Astrocyte (in vitro differentiated cells and primary cell): ENCODE measurements at regions not wholly inside any gene's neighbourhood (a gene's known extent, or its start where the extent isn't known, plus 50 kb on each side); places are given as distances from the start of the nearest gene placed in this dataset.

ENCODE experiments used
- DNase-seq: peaks from one replicate; pipeline ENCODE4 v3.0.0-alpha.2; 2010; ENCODE audit warnings: low read depth
- FAIRE-seq: peaks from 2 replicates; lab custom pipeline; 2011; peaks lifted over from hg19 to GRCh38; lab: Jason Lieb, UNC
- H2AFZ ChIP-seq: 2 replicates; pipeline ENCODE4 v1.6.0; 2012; ENCODE audit warnings: low read depth, low read length, inconsistent platforms
- H3K27ac ChIP-seq: 2 replicates; pipeline ENCODE4 v1.5.1; 2011; ENCODE audit warnings: low read depth, low read length, inconsistent platforms
- H3K27me3 ChIP-seq: 2 replicates; pipeline ENCODE4 v1.6.0; 2011; ENCODE audit warnings: low read length, inconsistent platforms; ENCODE audit not compliant: insufficient read depth
- H3K36me3 ChIP-seq: 2 replicates; pipeline ENCODE4 v1.5.1; 2011; ENCODE audit warnings: low read length, inconsistent platforms; ENCODE audit not compliant: insufficient read depth
- H3K4me1 ChIP-seq: 2 replicates; pipeline ENCODE4 v1.5.1; 2011; ENCODE audit warnings: low read length, inconsistent platforms; ENCODE audit not compliant: insufficient read depth
- H3K4me2 ChIP-seq: 2 replicates; pipeline ENCODE4 v1.6.0; 2012; ENCODE audit warnings: low read length, inconsistent platforms
- H3K4me3 ChIP-seq: 2 replicates; pipeline ENCODE4 v1.5.1; 2011; ENCODE audit warnings: low read depth, mild to moderate bottlenecking, low read length, inconsistent platforms; ENCODE audit not compliant: insufficient read depth
- H3K79me2 ChIP-seq: 2 replicates; pipeline ENCODE4 v1.6.0; 2012; ENCODE audit warnings: mild to moderate bottlenecking, low read length, inconsistent platforms; ENCODE audit not compliant: insufficient read depth
- H3K9ac ChIP-seq: 2 replicates; pipeline ENCODE4 v1.6.0; 2012; ENCODE audit warnings: mild to moderate bottlenecking, low read length, inconsistent platforms
- H3K9me3 ChIP-seq: 2 replicates; pipeline ENCODE4 v1.5.1; 2012; ENCODE audit warnings: low read depth, mild to moderate bottlenecking, low read length, inconsistent platforms; ENCODE audit not compliant: insufficient read depth
- H4K20me1 ChIP-seq: 2 replicates; pipeline ENCODE4 v1.6.0; 2012; ENCODE audit warnings: low read length, inconsistent platforms; ENCODE audit not compliant: insufficient read depth
- H3K27ac Mint-ChIP-seq: one replicate; pipeline ENCODE4 v1.8.0; 2021; ENCODE audit warnings: mild to moderate bottlenecking, mixed read lengths; ENCODE audit not compliant: unreplicated experiment
- H3K27me3 Mint-ChIP-seq: one replicate; pipeline ENCODE4 v1.8.0; 2021; ENCODE audit warnings: low read depth, mixed read lengths; ENCODE audit not compliant: unreplicated experiment
- H3K36me3 Mint-ChIP-seq: one replicate; pipeline ENCODE4 v1.8.0; 2021; ENCODE audit warnings: low read depth, mixed read lengths; ENCODE audit not compliant: unreplicated experiment
- H3K4me1 Mint-ChIP-seq: one replicate; pipeline ENCODE4 v1.8.0; 2021; ENCODE audit warnings: low read depth, mixed read lengths; ENCODE audit not compliant: unreplicated experiment
- H3K4me3 Mint-ChIP-seq: one replicate; pipeline ENCODE4 v1.8.0; 2021; ENCODE audit warnings: mild to moderate bottlenecking, moderate library complexity, mixed read lengths; ENCODE audit not compliant: unreplicated experiment
- H3K9me3 Mint-ChIP-seq: one replicate; pipeline ENCODE4 v1.8.0; 2021; ENCODE audit warnings: mild to moderate bottlenecking, mixed read lengths; ENCODE audit not compliant: unreplicated experiment
- EZH2 ChIP-seq: IDR thresholded peaks from 2 replicates; pipeline ENCODE4 v1.6.1; 2012; ENCODE audit warnings: mild to moderate bottlenecking, low read length, inconsistent platforms; ENCODE audit not compliant: insufficient read depth
- TF ChIP-seq, protein P1 (sequence below): IDR thresholded peaks from 2 replicates; pipeline ENCODE4 v1.5.1; 2011; ENCODE audit warnings: low read depth, mild to moderate bottlenecking, inconsistent platforms, low read length, moderate library complexity; ENCODE audit not compliant: insufficient read depth

DNA sequence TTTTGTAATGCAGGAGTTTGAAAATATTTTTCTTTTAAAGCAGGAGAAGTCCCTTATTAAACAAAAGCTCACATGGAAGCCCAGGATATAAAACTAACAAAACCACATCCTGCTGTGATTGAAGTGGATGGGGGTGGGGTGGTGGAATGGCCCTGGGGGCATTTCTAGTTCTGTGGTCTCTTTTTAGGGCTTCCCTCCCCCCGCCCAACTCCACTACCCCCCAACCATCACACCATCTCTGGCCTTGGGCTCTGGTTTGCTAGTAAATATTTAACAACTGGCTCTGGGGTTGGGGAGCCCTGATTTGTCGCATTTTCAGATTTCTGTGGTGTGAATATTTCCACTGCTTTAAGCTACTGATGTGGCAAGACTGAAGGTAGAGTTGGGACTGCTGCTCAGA lies 279.6 kb upstream of the PLET1 start:
- Mint-ChIP-seq H3K27me3 (peaks cover 12% of the 10 kb centered on the region), H3K9me3 (peaks cover 7% of the 10 kb centered on the region), H3K36me3 (no peaks in the 10 kb centered on the region), H3K27ac (no peak overlapping the region), H3K4me3 (no peak overlapping the region), H3K4me1 (no peaks in the 10 kb centered on the region)
- DNase-seq (no peak), FAIRE-seq (no peak)
- Histone ChIP-seq H3K9me3 (no peaks in the 10 kb centered on the region), H3K79me2 (no peaks in the 10 kb centered on the region), H3K27ac (no peak overlapping the region), H3K27me3 (no peaks in the 10 kb centered on the region), H3K4me1 (no peaks in the 10 kb centered on the region), H2AFZ (no peak overlapping the region), H4K20me1 (no peaks in the 10 kb centered on the region), H3K9ac (no peak overlapping the region), H3K4me2 (no peak overlapping the region), H3K36me3 (no peaks in the 10 kb centered on the region), H3K4me3 (no peak overlapping the region)
- no peak for TF ChIP-seq EZH2
- TF ChIP-seq, protein P1, sequence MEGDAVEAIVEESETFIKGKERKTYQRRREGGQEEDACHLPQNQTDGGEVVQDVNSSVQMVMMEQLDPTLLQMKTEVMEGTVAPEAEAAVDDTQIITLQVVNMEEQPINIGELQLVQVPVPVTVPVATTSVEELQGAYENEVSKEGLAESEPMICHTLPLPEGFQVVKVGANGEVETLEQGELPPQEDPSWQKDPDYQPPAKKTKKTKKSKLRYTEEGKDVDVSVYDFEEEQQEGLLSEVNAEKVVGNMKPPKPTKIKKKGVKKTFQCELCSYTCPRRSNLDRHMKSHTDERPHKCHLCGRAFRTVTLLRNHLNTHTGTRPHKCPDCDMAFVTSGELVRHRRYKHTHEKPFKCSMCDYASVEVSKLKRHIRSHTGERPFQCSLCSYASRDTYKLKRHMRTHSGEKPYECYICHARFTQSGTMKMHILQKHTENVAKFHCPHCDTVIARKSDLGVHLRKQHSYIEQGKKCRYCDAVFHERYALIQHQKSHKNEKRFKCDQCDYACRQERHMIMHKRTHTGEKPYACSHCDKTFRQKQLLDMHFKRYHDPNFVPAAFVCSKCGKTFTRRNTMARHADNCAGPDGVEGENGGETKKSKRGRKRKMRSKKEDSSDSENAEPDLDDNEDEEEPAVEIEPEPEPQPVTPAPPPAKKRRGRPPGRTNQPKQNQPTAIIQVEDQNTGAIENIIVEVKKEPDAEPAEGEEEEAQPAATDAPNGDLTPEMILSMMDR: no peak

DNA sequence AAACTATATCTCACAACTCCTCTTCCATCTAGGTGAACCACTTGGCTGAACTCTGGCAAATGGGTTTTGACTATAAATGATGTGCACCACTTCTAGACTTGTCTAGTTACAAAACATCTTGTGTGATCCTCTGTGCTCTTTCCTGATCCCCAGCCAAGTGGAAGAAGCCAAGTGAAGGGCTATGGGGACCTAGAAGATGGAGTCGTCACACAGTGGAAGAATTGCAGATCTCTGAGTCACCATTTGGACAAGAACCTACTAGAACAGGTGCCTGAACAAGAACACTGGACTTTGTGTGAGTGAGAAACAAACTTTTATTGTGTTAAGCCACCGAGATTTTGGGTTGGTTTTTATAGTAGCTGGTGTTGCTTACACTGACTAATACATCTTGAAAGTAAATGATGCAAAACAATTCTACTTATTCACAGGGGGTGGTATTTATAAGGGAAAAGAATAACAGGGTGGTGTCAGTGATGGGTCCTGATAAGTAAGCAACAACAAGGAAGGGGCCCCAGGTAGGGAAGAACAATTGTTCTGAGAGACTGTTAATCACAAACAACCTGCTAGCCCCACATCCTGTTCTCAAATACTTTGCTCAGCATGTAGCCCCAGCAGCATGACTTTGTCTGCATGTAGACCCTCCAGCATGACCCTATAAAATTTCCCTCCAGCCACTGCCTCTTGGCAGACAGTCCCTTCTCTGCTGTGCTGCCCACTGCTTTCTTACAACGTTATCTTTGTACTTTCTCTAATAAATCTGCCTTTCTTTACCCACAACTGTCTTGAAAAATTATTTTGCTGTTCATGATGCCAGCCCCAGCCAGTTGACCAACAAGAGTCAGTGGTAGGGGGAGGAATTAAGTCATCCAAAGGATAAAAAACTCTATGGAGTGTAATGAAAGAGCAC lies 280.7 kb upstream of the PLET1 start:
- Mint-ChIP-seq H3K27ac (no peak overlapping the region), H3K36me3 (no peaks in the 10 kb centered on the region), H3K4me1 (no peaks in the 10 kb centered on the region), H3K27me3 (peaks cover 6% of the 10 kb centered on the region), H3K9me3 (peaks cover 5% of the 10 kb centered on the region), H3K4me3 (no peak overlapping the region)
- H3K79me2 ChIP-seq: no peaks in the 10 kb centered on the region
- no peak overlapping the region for H2AFZ ChIP-seq
- no peak for TF ChIP-seq EZH2
- TF ChIP-seq, protein P1: no peak
- H3K9ac ChIP-seq: no peak overlapping the region
- no peak overlapping the region for H3K27ac ChIP-seq
- no peaks in the 10 kb centered on the region for H3K36me3 ChIP-seq
- H3K4me2 ChIP-seq: no peak overlapping the region
- no peak for FAIRE-seq
- DNase-seq: no peak
- no peaks in the 10 kb centered on the region for H3K9me3 ChIP-seq
- no peak overlapping the region for H3K4me3 ChIP-seq
- no peaks in the 10 kb centered on the region for H3K27me3 ChIP-seq
- H3K4me1 ChIP-seq: no peaks in the 10 kb centered on the region
- no peaks in the 10 kb centered on the region for H4K20me1 ChIP-seq

GRCh38 chr11:112542479-112542878 lies 281.8 kb upstream of the PLET1 start:
- no peak overlapping the region for H2AFZ ChIP-seq
- no peaks in the 10 kb centered on the region for H3K4me1 ChIP-seq
- H3K27me3 ChIP-seq: no peaks in the 10 kb centered on the region
- no peaks in the 10 kb centered on the region for H3K4me1 Mint-ChIP-seq
- DNase-seq: no peak
- no peaks in the 10 kb centered on the region for H4K20me1 ChIP-seq
- TF ChIP-seq EZH2: no peak
- TF ChIP-seq, protein P1: no peak
- H3K27me3 Mint-ChIP-seq: peaks cover 2% of the 10 kb centered on the region
- no peak overlapping the region for H3K4me3 ChIP-seq
- no peaks in the 10 kb centered on the region for H3K79me2 ChIP-seq
- H3K27ac ChIP-seq: no peak overlapping the region
- peaks cover 5% of the 10 kb centered on the region for H3K9me3 Mint-ChIP-seq
- H3K36me3 Mint-ChIP-seq: no peaks in the 10 kb centered on the region
- no peak overlapping the region for H3K9ac ChIP-seq
- peak overlapping the region; percentile 58 for H3K27ac Mint-ChIP-seq
- no peaks in the 10 kb centered on the region for H3K36me3 ChIP-seq
- no peak overlapping the region for H3K4me3 Mint-ChIP-seq
- FAIRE-seq: no peak
- H3K9me3 ChIP-seq: no peaks in the 10 kb centered on the region
- no peak overlapping the region for H3K4me2 ChIP-seq
